SK-N-SH treated with all-trans-retinoic acid at 6 μM for 48 hours (cell line): ENCODE measurements at regions not wholly inside any gene's neighbourhood (a gene's known extent, or its start where the extent isn't known, plus 50 kb on each side); places are given as distances from the start of the nearest gene placed in this dataset.

ENCODE experiments used
- PATZ1 ChIP-seq: fragments of 250-450 bp; sonication (Bioruptor Pico); IDR thresholded peaks from 2 replicates; pipeline ENCODE4 v1.8.0; 2020; ENCODE audit warnings: mild to moderate bottlenecking, moderate library complexity, borderline replicate concordance
- ZNF70 ChIP-seq: fragments of 450-650 bp; formaldehyde crosslinking; IDR thresholded peaks from 2 replicates; pipeline ENCODE4 v1.5.0; 2020; ENCODE audit warnings: mild to moderate bottlenecking, moderate library complexity

- TF ChIP-seq ZNF70 (CRISPR knock-in tag) (no peak), PATZ1 (no peak)
These were observed 118.3 kb upstream of the NEDD4L start for GRCh38 chr18:57925706-57926105.
